ENCODE measurements at regions not wholly inside any gene's neighbourhood (a gene's known extent, or its start where the extent isn't known, plus 50 kb on each side); places are given as distances from the start of the nearest gene placed in this dataset.

- DNase-seq (no peak), ATAC-seq (ENCODE audit: low FRiP score in 2 of 2) (no peak)
- 76 to 92% methylated on average over 1 of the region's 1 CpG for WGBS, 2 donors
- no peak overlapping the region for H3K4me3 ChIP-seq
- H3K36me3 ChIP-seq = no peaks in the 10 kb centered on the region
- H3K4me1 ChIP-seq = no peaks in the 10 kb centered on the region
- H3K27me3 ChIP-seq = no peaks in the 10 kb centered on the region
- no peak for TF ChIP-seq EP300 (IDR thresholded peaks at IDR 0.05)
- H3K27ac ChIP-seq = no peak overlapping the region
- no peaks in the 10 kb centered on the region for H3K9me3 ChIP-seq
These were observed 149.4 kb upstream of the FBXL7 start for GRCh38 chr5:15350614-15351013.

GRCh38 chr5:15346738-15347137, 153.2 kb upstream of the FBXL7 start:
- ATAC-seq (ENCODE audit: low FRiP score in 2 of 2) (no peak), DNase-seq (no peak)
- 61 to 62% methylated on average over 5 of the region's 5 CpGs for WGBS, 2 donors
- Histone ChIP-seq H3K9me3 (no peaks in the 10 kb centered on the region), H3K27ac (no peak overlapping the region), H3K36me3 (no peaks in the 10 kb centered on the region), H3K27me3 (no peaks in the 10 kb centered on the region), H3K4me3 (no peak overlapping the region), H3K4me1 (no peaks in the 10 kb centered on the region)
- TF ChIP-seq POLR2A (IDR thresholded peaks at IDR 0.05) (no peak), POLR2AphosphoS5 (IDR thresholded peaks at IDR 0.05) (no peak), EP300 (IDR thresholded peaks at IDR 0.05) (no peak), CTCF (IDR thresholded peaks at IDR 0.05) (no peak)

- no peaks in the 10 kb centered on the region for H3K9me3 ChIP-seq
- ATAC-seq (ENCODE audit: low FRiP score in 2 of 2) (no peak), DNase-seq (no peak)
- no peaks in the 10 kb centered on the region for H3K27me3 ChIP-seq
- no peak for TF ChIP-seq POLR2AphosphoS5 (IDR thresholded peaks at IDR 0.05)
- no peak for TF ChIP-seq EP300 (IDR thresholded peaks at IDR 0.05)
- no peak for TF ChIP-seq POLR2A (IDR thresholded peaks at IDR 0.05)
- no peak for TF ChIP-seq CTCF (IDR thresholded peaks at IDR 0.05)
- 87 to 94% methylated on average over 2 of the region's 2 CpGs for WGBS, 2 donors
- no peak overlapping the region for H3K27ac ChIP-seq
- no peak overlapping the region for H3K4me3 ChIP-seq
- H3K36me3 ChIP-seq = no peaks in the 10 kb centered on the region
- no peaks in the 10 kb centered on the region for H3K4me1 ChIP-seq
These were observed 155.0 kb upstream of the FBXL7 start for GRCh38 chr5:15344954-15345353.

- Histone ChIP-seq H3K9me3 (no peaks in the 10 kb centered on the region), H3K27ac (no peak overlapping the region), H3K36me3 (no peaks in the 10 kb centered on the region), H3K27me3 (no peaks in the 10 kb centered on the region), H3K4me3 (no peak overlapping the region), H3K4me1 (no peaks in the 10 kb centered on the region)
- TF ChIP-seq POLR2AphosphoS5 (IDR thresholded peaks at IDR 0.05) (no peak), POLR2A (IDR thresholded peaks at IDR 0.05) (no peak), EP300 (IDR thresholded peaks at IDR 0.05) (no peak), CTCF (IDR thresholded peaks at IDR 0.05) (no peak)
- DNase-seq (no peak), ATAC-seq (ENCODE audit: low FRiP score in 2 of 2) (no peak)
- 42 to 50% methylated on average over 1 of the region's 1 CpG for WGBS, 2 donors
These were observed 161.4 kb upstream of the FBXL7 start for GRCh38 chr5:15338546-15338945.

- Histone ChIP-seq H3K4me1 (no peaks in the 10 kb centered on the region), H3K27me3 (no peaks in the 10 kb centered on the region), H3K27ac (peak overlapping the region in 3 of 4 donors; percentile 62 to 66 (median 64)), H3K36me3 (no peaks in the 10 kb centered on the region), H3K9me3 (no peaks in the 10 kb centered on the region), H3K4me3 (no peak overlapping the region)
- ATAC-seq (ENCODE audit: low FRiP score in 2 of 2) = peak; percentile 58 to 71
- DNase-seq = peak in 1 of 2 donors; percentile 34
- 70 to 74% methylated on average over 4 of the region's 4 CpGs for WGBS, 2 donors
- no peak for TF ChIP-seq POLR2A (IDR thresholded peaks at IDR 0.05)
- TF ChIP-seq CTCF (IDR thresholded peaks at IDR 0.05) = peak in 1 of 6 experiments; percentile 7
- TF ChIP-seq EP300 (IDR thresholded peaks at IDR 0.05) = peak in 1 of 4 donors; percentile 56
- TF ChIP-seq POLR2AphosphoS5 (IDR thresholded peaks at IDR 0.05) = no peak
These were observed 165.3 kb upstream of the FBXL7 start for GRCh38 chr5:15334551-15335266.

All from upper lobe of left lung (tissue), 6 donors.